ENCODE measurements at regions not wholly inside any gene's neighbourhood (a gene's known extent, or its start where the extent isn't known, plus 50 kb on each side); places are given as distances from the start of the nearest gene placed in this dataset.
A peak's percentile ranks its signal among the peaks of the same experiment; 100 is the strongest.

GRCh38 chr2:172673056-172673683 lies 62.5 kb upstream of the RAPGEF4 start:
- H4K20me1 ChIP-seq (ENCODE audit: control insufficient read depth, insufficient read depth, low read depth, low read length), result no peaks in the 10 kb centered on the region
- H3K27me3 ChIP-seq (ENCODE audit: control insufficient read depth, low read length), result 0 out of 2 replicates have a peak, but pooled peaks cover 3% of the 10 kb centered on the region
- no peak overlapping the region for H3K4me2 ChIP-seq (ENCODE audit: low read length)
- H3K36me3 ChIP-seq (ENCODE audit: control insufficient read depth, low read length), result no peaks in the 10 kb centered on the region
- no peak overlapping the region for H3K4me3 ChIP-seq (ENCODE audit: low read length)
- no peak for TF ChIP-seq CTCF (IDR thresholded peaks at IDR 0.05; ENCODE audit: low read depth, low read length, poor library complexity, severe bottlenecking)
- TF ChIP-seq EZH2phosphoT487 (IDR thresholded peaks at IDR 0.05; ENCODE audit: borderline replicate concordance, low read length), result no peak
- no peak overlapping the region for H3K27ac ChIP-seq (ENCODE audit: low read depth, low read length)
- H3K9me2 ChIP-seq (replicated peaks; ENCODE audit: control insufficient read depth, low read length), result no peaks in the 10 kb centered on the region
- H3K4me1 ChIP-seq (ENCODE audit: control insufficient read depth, low read length), result no peaks in the 10 kb centered on the region
- no peaks in the 10 kb centered on the region for H3K79me2 ChIP-seq (ENCODE audit: control insufficient read depth, low read length)
- H3K9me3 ChIP-seq (ENCODE audit: control insufficient read depth, insufficient read depth, low read length), result no peaks in the 10 kb centered on the region
- H3F3A ChIP-seq (ENCODE audit: control insufficient read depth, insufficient read depth), result no peaks in the 10 kb centered on the region

GRCh38 chr2:172674034-172674967 lies 61.3 kb upstream of the RAPGEF4 start:
- no peak overlapping the region for H3K27ac ChIP-seq (ENCODE audit: low read depth, low read length)
- no peaks in the 10 kb centered on the region for H3K9me3 ChIP-seq (ENCODE audit: control insufficient read depth, insufficient read depth, low read length)
- no peaks in the 10 kb centered on the region for H3K4me1 ChIP-seq (ENCODE audit: control insufficient read depth, low read length)
- no peak for TF ChIP-seq EZH2phosphoT487 (IDR thresholded peaks at IDR 0.05; ENCODE audit: borderline replicate concordance, low read length)
- TF ChIP-seq CTCF (IDR thresholded peaks at IDR 0.05; ENCODE audit: low read depth, low read length, poor library complexity, severe bottlenecking), result peak; percentile 18
- no peaks in the 10 kb centered on the region for H3K36me3 ChIP-seq (ENCODE audit: control insufficient read depth, low read length)
- no peaks in the 10 kb centered on the region for H3F3A ChIP-seq (ENCODE audit: control insufficient read depth, insufficient read depth)
- H3K4me3 ChIP-seq (ENCODE audit: low read length), result no peak overlapping the region
- H3K27me3 ChIP-seq (ENCODE audit: control insufficient read depth, low read length), result 0 out of 2 replicates have a peak, but pooled peaks cover 3% of the 10 kb centered on the region
- no peaks in the 10 kb centered on the region for H4K20me1 ChIP-seq (ENCODE audit: control insufficient read depth, insufficient read depth, low read depth, low read length)
- no peaks in the 10 kb centered on the region for H3K79me2 ChIP-seq (ENCODE audit: control insufficient read depth, low read length)
- no peak overlapping the region for H3K4me2 ChIP-seq (ENCODE audit: low read length)
- no peaks in the 10 kb centered on the region for H3K9me2 ChIP-seq (replicated peaks; ENCODE audit: control insufficient read depth, low read length)

DNA sequence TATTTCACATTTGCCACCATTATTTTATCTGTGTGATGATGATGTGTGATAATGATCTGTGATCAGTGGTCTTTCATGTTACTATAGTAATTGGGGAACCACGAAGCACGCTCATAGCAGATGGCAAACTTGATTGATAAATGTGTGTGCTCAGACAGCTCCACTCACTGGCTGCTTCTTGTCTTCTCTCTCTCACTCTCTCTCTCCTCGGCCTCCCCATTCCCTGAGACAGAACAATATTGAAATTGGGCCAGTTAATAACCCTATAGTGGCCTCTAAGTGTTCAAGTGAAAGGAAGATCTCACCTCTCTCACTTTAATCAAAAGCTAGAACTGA lies 60.7 kb upstream of the RAPGEF4 start:
- H3K9me2 ChIP-seq (replicated peaks; ENCODE audit: control insufficient read depth, low read length), result no peaks in the 10 kb centered on the region
- no peak for TF ChIP-seq EZH2phosphoT487 (IDR thresholded peaks at IDR 0.05; ENCODE audit: borderline replicate concordance, low read length)
- TF ChIP-seq CTCF (IDR thresholded peaks at IDR 0.05; ENCODE audit: low read depth, low read length, poor library complexity, severe bottlenecking), result no peak
- no peaks in the 10 kb centered on the region for H4K20me1 ChIP-seq (ENCODE audit: control insufficient read depth, insufficient read depth, low read depth, low read length)
- no peak overlapping the region for H3K4me2 ChIP-seq (ENCODE audit: low read length)
- no peaks in the 10 kb centered on the region for H3K36me3 ChIP-seq (ENCODE audit: control insufficient read depth, low read length)
- no peaks in the 10 kb centered on the region for H3F3A ChIP-seq (ENCODE audit: control insufficient read depth, insufficient read depth)
- H3K79me2 ChIP-seq (ENCODE audit: control insufficient read depth, low read length), result no peaks in the 10 kb centered on the region
- H3K27me3 ChIP-seq (ENCODE audit: control insufficient read depth, low read length), result 0 out of 2 replicates have a peak, but pooled peaks cover 3% of the 10 kb centered on the region
- H3K27ac ChIP-seq (ENCODE audit: low read depth, low read length), result no peak overlapping the region
- H3K9me3 ChIP-seq (ENCODE audit: control insufficient read depth, insufficient read depth, low read length), result no peaks in the 10 kb centered on the region
- H3K4me1 ChIP-seq (ENCODE audit: control insufficient read depth, low read length), result no peaks in the 10 kb centered on the region
- H3K4me3 ChIP-seq (ENCODE audit: low read length), result no peak overlapping the region
